DOHH2 (cell line): ENCODE measurements at regions not wholly inside any gene's neighbourhood (a gene's known extent, or its start where the extent isn't known, plus 50 kb on each side); places are given as distances from the start of the nearest gene placed in this dataset.

ENCODE experiments used
- CTCF ChIP-seq: fragments of 200-600 bp; sonication (generic); IDR thresholded peaks from one replicate; pipeline ENCODE4 v1.5.1; 2014; ENCODE audit warnings: antibody characterized with exemption, mild to moderate bottlenecking, low read depth, low read length; ENCODE audit not compliant: poor library complexity, severe bottlenecking
- EZH2phosphoT487 ChIP-seq: fragments of 200-600 bp; sonication (generic); IDR thresholded peaks from 2 replicates; pipeline ENCODE4 v1.6.1; 2017; ENCODE audit warnings: borderline replicate concordance, mild to moderate bottlenecking, antibody characterized with exemption, low read length, moderate library complexity, mixed read lengths

- TF ChIP-seq CTCF, result no peak
- no peak for TF ChIP-seq EZH2phosphoT487
Observed at GRCh38 chr4:20376070-20376469, 124.4 kb downstream of the SLIT2 start.
